WTC11 (cell line): ENCODE measurements at regions not wholly inside any gene's neighbourhood (a gene's known extent, or its start where the extent isn't known, plus 50 kb on each side); places are given as distances from the start of the nearest gene placed in this dataset.

ENCODE experiments used
- ATAC-seq: fragments of 200-7000 bp; cut with Tn5 transposase; 2 replicates; pipeline ENCODE4 v1.10.0; 2021; ENCODE audit warnings: mild to moderate bottlenecking, moderate library complexity
- CTCF ChIA-PET: fragments of 300-600 bp; sonication (Branson Sonifier 250); formaldehyde crosslinking; loops from one replicate; lab custom pipeline; 2021; ENCODE audit warnings: antibody characterized with exemption; lab: Charles Lee
- POLR2A ChIA-PET: fragments of 350-600 bp; sonication (Branson Sonifier 250); formaldehyde crosslinking; loops from one replicate; lab custom pipeline; 2021; ENCODE audit warnings: antibody characterized with exemption; lab: Charles Lee
- DNase-seq: peaks from one replicate; pipeline ENCODE4 v3.0.0; 2021; ENCODE audit warnings: low spot score
- H3K27ac Mint-ChIP-seq: 2 replicates; pipeline ENCODE4 v1.8.0; 2021; ENCODE audit warnings: mixed read lengths
- H3K27me3 Mint-ChIP-seq: 2 replicates; pipeline ENCODE4 v1.8.0; 2021; ENCODE audit warnings: low read depth, mild to moderate bottlenecking, moderate library complexity, mixed read lengths
- H3K36me3 Mint-ChIP-seq: 2 replicates; pipeline ENCODE4 v1.8.0; 2021; ENCODE audit warnings: mixed read lengths
- H3K4me1 Mint-ChIP-seq: 2 replicates; pipeline ENCODE4 v1.8.0; 2022; ENCODE audit warnings: mixed read lengths
- H3K4me3 Mint-ChIP-seq: 2 replicates; pipeline ENCODE4 v1.8.0; 2021; ENCODE audit warnings: mild to moderate bottlenecking, moderate library complexity, mixed read lengths
- H3K9me3 Mint-ChIP-seq: 2 replicates; pipeline ENCODE4 v1.8.0; 2021; ENCODE audit warnings: mixed read lengths
- ESRRA ChIP-seq: sonication (generic); formaldehyde crosslinking; IDR thresholded peaks from 2 replicates; pipeline ENCODE4 v1.8.1; 2022; ENCODE audit warnings: mild to moderate bottlenecking, missing genetic modification reagents, borderline replicate concordance
- FOXK1 ChIP-seq: sonication (generic); formaldehyde crosslinking; IDR thresholded peaks from 2 replicates; pipeline ENCODE4 v1.8.0; 2022; ENCODE audit warnings: mild to moderate bottlenecking, moderate library complexity, missing genetic modification reagents
- FOXP1 ChIP-seq: sonication (generic); formaldehyde crosslinking; IDR thresholded peaks from 2 replicates; pipeline ENCODE4 v1.8.0; 2022; ENCODE audit warnings: missing genetic modification reagents, mild to moderate bottlenecking, moderate library complexity, borderline replicate concordance
- GRHL2 ChIP-seq: fragments of 250-450 bp; sonication (Bioruptor Pico); IDR thresholded peaks from 2 replicates; pipeline ENCODE4 v1.8.0; 2022; ENCODE audit warnings: mild to moderate bottlenecking, moderate library complexity; ENCODE audit not compliant: insufficient replicate concordance, severe bottlenecking
- JAZF1 ChIP-seq: fragments of 250-450 bp; sonication (Bioruptor Pico); IDR thresholded peaks from 2 replicates; pipeline ENCODE4 v1.9.0; 2021; ENCODE audit warnings: moderate library complexity, mild to moderate bottlenecking, inconsistent platforms
- NFATC4 ChIP-seq: fragments of 250-450 bp; sonication (Bioruptor Pico); IDR thresholded peaks from 2 replicates; pipeline ENCODE4 v1.9.0; 2021; ENCODE audit warnings: mild to moderate bottlenecking
- NFE2L1 ChIP-seq: sonication (generic); formaldehyde crosslinking; IDR thresholded peaks from 2 replicates; pipeline ENCODE4 v1.8.1; 2023; ENCODE audit warnings: missing genetic modification reagents
- NR3C1 ChIP-seq: sonication (generic); formaldehyde crosslinking; conservative IDR thresholded peaks from 2 replicates; pipeline ENCODE4 v1.8.1; 2023; ENCODE audit warnings: low read depth, mild to moderate bottlenecking, missing genetic modification reagents
- TP53 ChIP-seq: sonication (generic); formaldehyde crosslinking; IDR thresholded peaks from 2 replicates; pipeline ENCODE4 v1.8.1; 2023; ENCODE audit warnings: mild to moderate bottlenecking, missing genetic modification reagents
- ZNF671 ChIP-seq: fragments of 250-450 bp; sonication (Bioruptor Pico); IDR thresholded peaks from 2 replicates; pipeline ENCODE4 v1.8.0; 2021; ENCODE audit warnings: mild to moderate bottlenecking
- TF ChIP-seq, protein P1 (sequence below): sonication (generic); formaldehyde crosslinking; IDR thresholded peaks from 2 replicates; pipeline ENCODE4 v1.8.1; 2023; ENCODE audit warnings: mild to moderate bottlenecking, missing genetic modification reagents
- TF ChIP-seq, protein P2 (sequence below): sonication (generic); formaldehyde crosslinking; IDR thresholded peaks from 2 replicates; pipeline ENCODE4 v1.8.1; 2022; ENCODE audit warnings: missing genetic modification reagents, borderline replicate concordance
- TF ChIP-seq, protein P3 (sequence below): sonication (generic); formaldehyde crosslinking; IDR thresholded peaks from 2 replicates; pipeline ENCODE4 v1.8.0; 2023; ENCODE audit warnings: mild to moderate bottlenecking, missing genetic modification reagents
- TF ChIP-seq, protein P4 (sequence below): sonication (generic); formaldehyde crosslinking; conservative IDR thresholded peaks from 2 replicates; pipeline ENCODE4 v1.8.1; 2022; ENCODE audit warnings: mild to moderate bottlenecking, missing genetic modification reagents
- TF ChIP-seq, protein P5 (sequence below): sonication (generic); formaldehyde crosslinking; IDR thresholded peaks from 2 replicates; pipeline ENCODE4 v1.8.0; 2022; ENCODE audit warnings: missing genetic modification reagents
- TF ChIP-seq, protein P6 (sequence below): sonication (generic); formaldehyde crosslinking; IDR thresholded peaks from 2 replicates; pipeline ENCODE4 v1.8.1; 2022; ENCODE audit warnings: low read depth, missing genetic modification reagents, borderline replicate concordance
- TF ChIP-seq, protein P7 (sequence below): fragments of 250-450 bp; sonication (Bioruptor Pico); IDR thresholded peaks from 2 replicates; pipeline ENCODE4 v1.9.0; 2021; ENCODE audit warnings: moderate library complexity, mild to moderate bottlenecking, inconsistent platforms, borderline replicate concordance
- TF ChIP-seq, protein P8 (sequence below): fragments of 250-450 bp; sonication (Bioruptor Pico); IDR thresholded peaks from 2 replicates; pipeline ENCODE4 v1.9.0; 2021; ENCODE audit warnings: mild to moderate bottlenecking

DNA sequence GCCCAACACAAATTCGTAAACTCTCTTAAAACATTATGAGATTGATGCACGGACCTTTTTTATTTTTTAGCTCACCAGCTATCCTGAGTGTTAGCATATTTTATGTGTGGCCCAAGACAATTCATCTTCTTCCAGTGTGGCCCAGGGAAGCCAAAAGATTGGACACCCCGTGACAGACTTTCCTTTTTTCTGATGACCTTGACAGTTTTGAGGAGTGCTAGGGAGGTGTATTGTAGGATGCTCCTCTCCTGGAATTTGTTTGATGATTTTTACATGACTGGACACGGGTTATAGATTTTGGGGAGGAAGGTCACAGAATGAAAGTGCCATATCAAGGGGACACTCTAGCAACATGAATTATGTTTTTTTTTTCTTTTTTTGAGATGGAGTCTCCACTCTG is 69.3 kb upstream of the FANCC start (continued):
- TF ChIP-seq, protein P1, sequence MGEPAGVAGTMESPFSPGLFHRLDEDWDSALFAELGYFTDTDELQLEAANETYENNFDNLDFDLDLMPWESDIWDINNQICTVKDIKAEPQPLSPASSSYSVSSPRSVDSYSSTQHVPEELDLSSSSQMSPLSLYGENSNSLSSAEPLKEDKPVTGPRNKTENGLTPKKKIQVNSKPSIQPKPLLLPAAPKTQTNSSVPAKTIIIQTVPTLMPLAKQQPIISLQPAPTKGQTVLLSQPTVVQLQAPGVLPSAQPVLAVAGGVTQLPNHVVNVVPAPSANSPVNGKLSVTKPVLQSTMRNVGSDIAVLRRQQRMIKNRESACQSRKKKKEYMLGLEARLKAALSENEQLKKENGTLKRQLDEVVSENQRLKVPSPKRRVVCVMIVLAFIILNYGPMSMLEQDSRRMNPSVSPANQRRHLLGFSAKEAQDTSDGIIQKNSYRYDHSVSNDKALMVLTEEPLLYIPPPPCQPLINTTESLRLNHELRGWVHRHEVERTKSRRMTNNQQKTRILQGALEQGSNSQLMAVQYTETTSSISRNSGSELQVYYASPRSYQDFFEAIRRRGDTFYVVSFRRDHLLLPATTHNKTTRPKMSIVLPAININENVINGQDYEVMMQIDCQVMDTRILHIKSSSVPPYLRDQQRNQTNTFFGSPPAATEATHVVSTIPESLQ (CRISPR knock-in tag) = no peak
- TF ChIP-seq, protein P2, sequence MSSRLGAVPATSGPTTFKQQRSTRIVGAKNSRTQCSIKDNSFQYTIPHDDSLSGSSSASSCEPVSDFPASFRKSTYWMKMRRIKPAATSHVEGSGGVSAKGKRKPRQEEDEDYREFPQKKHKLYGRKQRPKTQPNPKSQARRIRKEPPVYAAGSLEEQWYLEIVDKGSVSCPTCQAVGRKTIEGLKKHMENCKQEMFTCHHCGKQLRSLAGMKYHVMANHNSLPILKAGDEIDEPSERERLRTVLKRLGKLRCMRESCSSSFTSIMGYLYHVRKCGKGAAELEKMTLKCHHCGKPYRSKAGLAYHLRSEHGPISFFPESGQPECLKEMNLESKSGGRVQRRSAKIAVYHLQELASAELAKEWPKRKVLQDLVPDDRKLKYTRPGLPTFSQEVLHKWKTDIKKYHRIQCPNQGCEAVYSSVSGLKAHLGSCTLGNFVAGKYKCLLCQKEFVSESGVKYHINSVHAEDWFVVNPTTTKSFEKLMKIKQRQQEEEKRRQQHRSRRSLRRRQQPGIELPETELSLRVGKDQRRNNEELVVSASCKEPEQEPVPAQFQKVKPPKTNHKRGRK (CRISPR knock-in tag) = no peak
- TF ChIP-seq NFE2L1 (CRISPR knock-in tag) = no peak
- no peak for TF ChIP-seq FOXK1
- TF ChIP-seq, protein P3, sequence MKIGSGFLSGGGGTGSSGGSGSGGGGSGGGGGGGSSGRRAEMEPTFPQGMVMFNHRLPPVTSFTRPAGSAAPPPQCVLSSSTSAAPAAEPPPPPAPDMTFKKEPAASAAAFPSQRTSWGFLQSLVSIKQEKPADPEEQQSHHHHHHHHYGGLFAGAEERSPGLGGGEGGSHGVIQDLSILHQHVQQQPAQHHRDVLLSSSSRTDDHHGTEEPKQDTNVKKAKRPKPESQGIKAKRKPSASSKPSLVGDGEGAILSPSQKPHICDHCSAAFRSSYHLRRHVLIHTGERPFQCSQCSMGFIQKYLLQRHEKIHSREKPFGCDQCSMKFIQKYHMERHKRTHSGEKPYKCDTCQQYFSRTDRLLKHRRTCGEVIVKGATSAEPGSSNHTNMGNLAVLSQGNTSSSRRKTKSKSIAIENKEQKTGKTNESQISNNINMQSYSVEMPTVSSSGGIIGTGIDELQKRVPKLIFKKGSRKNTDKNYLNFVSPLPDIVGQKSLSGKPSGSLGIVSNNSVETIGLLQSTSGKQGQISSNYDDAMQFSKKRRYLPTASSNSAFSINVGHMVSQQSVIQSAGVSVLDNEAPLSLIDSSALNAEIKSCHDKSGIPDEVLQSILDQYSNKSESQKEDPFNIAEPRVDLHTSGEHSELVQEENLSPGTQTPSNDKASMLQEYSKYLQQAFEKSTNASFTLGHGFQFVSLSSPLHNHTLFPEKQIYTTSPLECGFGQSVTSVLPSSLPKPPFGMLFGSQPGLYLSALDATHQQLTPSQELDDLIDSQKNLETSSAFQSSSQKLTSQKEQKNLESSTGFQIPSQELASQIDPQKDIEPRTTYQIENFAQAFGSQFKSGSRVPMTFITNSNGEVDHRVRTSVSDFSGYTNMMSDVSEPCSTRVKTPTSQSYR (CRISPR knock-in tag) = no peak
- no peak for TF ChIP-seq NR3C1 (CRISPR knock-in tag)
- no peak for TF ChIP-seq FOXP1
- no peak for TF ChIP-seq ZNF671
- TF ChIP-seq, protein P4, sequence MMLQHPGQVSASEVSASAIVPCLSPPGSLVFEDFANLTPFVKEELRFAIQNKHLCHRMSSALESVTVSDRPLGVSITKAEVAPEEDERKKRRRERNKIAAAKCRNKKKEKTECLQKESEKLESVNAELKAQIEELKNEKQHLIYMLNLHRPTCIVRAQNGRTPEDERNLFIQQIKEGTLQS (CRISPR knock-in tag) = no peak
- TF ChIP-seq, protein P5, sequence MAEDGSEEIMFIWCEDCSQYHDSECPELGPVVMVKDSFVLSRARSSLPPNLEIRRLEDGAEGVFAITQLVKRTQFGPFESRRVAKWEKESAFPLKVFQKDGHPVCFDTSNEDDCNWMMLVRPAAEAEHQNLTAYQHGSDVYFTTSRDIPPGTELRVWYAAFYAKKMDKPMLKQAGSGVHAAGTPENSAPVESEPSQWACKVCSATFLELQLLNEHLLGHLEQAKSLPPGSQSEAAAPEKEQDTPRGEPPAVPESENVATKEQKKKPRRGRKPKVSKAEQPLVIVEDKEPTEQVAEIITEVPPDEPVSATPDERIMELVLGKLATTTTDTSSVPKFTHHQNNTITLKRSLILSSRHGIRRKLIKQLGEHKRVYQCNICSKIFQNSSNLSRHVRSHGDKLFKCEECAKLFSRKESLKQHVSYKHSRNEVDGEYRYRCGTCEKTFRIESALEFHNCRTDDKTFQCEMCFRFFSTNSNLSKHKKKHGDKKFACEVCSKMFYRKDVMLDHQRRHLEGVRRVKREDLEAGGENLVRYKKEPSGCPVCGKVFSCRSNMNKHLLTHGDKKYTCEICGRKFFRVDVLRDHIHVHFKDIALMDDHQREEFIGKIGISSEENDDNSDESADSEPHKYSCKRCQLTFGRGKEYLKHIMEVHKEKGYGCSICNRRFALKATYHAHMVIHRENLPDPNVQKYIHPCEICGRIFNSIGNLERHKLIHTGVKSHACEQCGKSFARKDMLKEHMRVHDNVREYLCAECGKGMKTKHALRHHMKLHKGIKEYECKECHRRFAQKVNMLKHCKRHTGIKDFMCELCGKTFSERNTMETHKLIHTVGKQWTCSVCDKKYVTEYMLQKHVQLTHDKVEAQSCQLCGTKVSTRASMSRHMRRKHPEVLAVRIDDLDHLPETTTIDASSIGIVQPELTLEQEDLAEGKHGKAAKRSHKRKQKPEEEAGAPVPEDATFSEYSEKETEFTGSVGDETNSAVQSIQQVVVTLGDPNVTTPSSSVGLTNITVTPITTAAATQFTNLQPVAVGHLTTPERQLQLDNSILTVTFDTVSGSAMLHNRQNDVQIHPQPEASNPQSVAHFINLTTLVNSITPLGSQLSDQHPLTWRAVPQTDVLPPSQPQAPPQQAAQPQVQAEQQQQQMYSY (CRISPR knock-in tag) = no peak

DNA sequence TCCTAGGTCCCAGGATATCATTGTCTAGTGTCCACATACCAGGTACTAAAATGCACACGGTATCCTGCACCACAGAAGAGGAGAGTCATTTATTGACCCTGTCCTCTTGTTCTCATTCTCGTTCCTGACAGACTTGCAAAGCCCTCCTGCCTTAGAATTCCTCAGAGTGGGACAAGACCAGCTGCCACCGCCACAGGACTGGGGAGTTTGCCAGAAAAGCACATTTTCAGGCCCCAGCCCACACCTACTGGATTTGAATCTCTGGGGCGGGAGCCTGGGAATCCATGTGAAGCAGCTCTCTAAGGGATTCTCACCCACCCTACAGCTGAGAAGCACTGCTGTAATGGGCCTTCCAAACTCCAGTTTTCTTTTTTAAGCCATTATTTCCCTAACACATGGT is 68.0 kb upstream of the FANCC start:
- CTCF ChIA-PET = interaction anchor here (0.6 to 0.8 kb wide), 2 partner anchors 120 to 192 kb away, joined by 3 to 4 read pairs; no protein-coding TSS in a partner anchor

DNA sequence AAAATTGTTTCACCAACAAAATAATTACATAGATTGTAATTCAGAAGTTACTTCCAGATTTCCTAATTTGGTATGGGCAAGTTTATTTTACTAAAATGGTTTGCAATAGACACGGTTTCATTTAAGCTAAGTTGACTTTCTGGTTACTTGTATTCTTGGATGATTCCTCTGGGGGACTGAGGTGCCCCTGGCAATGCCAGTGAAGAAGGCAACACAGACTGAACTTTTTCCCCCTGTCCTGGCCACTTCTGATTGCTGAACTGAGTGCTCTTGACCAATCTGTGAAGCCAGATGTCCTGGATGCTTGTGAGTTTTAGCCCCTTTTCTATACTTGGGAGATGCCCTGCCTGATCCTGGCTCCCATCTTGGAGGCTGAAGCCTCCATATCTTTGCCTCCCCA is 66.3 kb upstream of the FANCC start:
- Mint-ChIP-seq H3K27ac (no peak overlapping the region), H3K4me1 (no peaks in the 10 kb centered on the region), H3K9me3 (no peaks in the 10 kb centered on the region), H3K4me3 (no peak overlapping the region), H3K36me3 (no peaks in the 10 kb centered on the region), H3K27me3 (no peaks in the 10 kb centered on the region)
- ATAC-seq (no peak), DNase-seq (no peak)
- POLR2A ChIA-PET = no interaction called here
- CTCF ChIA-PET = no interaction called here
- TF ChIP-seq, protein P6, sequence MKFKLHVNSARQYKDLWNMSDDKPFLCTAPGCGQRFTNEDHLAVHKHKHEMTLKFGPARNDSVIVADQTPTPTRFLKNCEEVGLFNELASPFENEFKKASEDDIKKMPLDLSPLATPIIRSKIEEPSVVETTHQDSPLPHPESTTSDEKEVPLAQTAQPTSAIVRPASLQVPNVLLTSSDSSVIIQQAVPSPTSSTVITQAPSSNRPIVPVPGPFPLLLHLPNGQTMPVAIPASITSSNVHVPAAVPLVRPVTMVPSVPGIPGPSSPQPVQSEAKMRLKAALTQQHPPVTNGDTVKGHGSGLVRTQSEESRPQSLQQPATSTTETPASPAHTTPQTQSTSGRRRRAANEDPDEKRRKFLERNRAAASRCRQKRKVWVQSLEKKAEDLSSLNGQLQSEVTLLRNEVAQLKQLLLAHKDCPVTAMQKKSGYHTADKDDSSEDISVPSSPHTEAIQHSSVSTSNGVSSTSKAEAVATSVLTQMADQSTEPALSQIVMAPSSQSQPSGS = no peak
- TF ChIP-seq NFATC4 (CRISPR knock-in tag) (no peak), JAZF1 (CRISPR knock-in tag) (no peak), TP53 (CRISPR knock-in tag) (no peak), GRHL2 (no peak)
- TF ChIP-seq, protein P7, sequence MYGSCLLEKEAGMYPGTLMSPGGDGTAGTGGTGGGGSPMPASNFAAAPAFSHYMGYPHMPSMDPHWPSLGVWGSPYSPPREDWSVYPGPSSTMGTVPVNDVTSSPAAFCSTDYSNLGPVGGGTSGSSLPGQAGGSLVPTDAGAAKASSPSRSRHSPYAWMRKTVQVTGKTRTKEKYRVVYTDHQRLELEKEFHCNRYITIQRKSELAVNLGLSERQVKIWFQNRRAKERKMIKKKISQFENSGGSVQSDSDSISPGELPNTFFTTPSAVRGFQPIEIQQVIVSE (CRISPR knock-in tag) = no peak
- TF ChIP-seq, protein P8, sequence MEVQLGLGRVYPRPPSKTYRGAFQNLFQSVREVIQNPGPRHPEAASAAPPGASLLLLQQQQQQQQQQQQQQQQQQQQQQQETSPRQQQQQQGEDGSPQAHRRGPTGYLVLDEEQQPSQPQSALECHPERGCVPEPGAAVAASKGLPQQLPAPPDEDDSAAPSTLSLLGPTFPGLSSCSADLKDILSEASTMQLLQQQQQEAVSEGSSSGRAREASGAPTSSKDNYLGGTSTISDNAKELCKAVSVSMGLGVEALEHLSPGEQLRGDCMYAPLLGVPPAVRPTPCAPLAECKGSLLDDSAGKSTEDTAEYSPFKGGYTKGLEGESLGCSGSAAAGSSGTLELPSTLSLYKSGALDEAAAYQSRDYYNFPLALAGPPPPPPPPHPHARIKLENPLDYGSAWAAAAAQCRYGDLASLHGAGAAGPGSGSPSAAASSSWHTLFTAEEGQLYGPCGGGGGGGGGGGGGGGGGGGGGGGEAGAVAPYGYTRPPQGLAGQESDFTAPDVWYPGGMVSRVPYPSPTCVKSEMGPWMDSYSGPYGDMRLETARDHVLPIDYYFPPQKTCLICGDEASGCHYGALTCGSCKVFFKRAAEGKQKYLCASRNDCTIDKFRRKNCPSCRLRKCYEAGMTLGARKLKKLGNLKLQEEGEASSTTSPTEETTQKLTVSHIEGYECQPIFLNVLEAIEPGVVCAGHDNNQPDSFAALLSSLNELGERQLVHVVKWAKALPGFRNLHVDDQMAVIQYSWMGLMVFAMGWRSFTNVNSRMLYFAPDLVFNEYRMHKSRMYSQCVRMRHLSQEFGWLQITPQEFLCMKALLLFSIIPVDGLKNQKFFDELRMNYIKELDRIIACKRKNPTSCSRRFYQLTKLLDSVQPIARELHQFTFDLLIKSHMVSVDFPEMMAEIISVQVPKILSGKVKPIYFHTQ = no peak

More for the DNA sequence above, 68.0 kb upstream of the FANCC start:
- peaks cover 4% of the 10 kb centered on the region for H3K4me1 Mint-ChIP-seq
- no peak for TF ChIP-seq ESRRA (CRISPR knock-in tag)
- TF ChIP-seq, all 79 proteins: peak for 0
- POLR2A ChIA-PET = no interaction called here
- H3K36me3 Mint-ChIP-seq = no peaks in the 10 kb centered on the region
- ATAC-seq = no peak
- DNase-seq = no peak
- peak overlapping the region; percentile 16; the same call in 1 of the 2 replicates for H3K27ac Mint-ChIP-seq
- H3K9me3 Mint-ChIP-seq = no peaks in the 10 kb centered on the region
- H3K4me3 Mint-ChIP-seq = no peak overlapping the region
- H3K27me3 Mint-ChIP-seq = no peaks in the 10 kb centered on the region
